IMR-90 (cell line): ENCODE measurements at regions not wholly inside any gene's neighbourhood (a gene's known extent, or its start where the extent isn't known, plus 50 kb on each side); places are given as distances from the start of the nearest gene placed in this dataset.

ENCODE experiments used
- ATAC-seq: fragments of 200-7000 bp; cut with Tn5 transposase; 2 replicates; pipeline ENCODE4 v1.9.1; 2020; ENCODE audit warnings: low read depth, mild to moderate bottlenecking, moderate library complexity
- BruUV-seq: library from RNA; stranded (reverse); fragments of 400-500 nt; replicated peaks from 2 replicates; lab custom pipeline; 2021; lab: Mats Ljungman, UMichigan
- CTCF ChIA-PET: fragments of 300-600 bp; formaldehyde crosslinking; extraction: SDS; loops from one replicate; lab custom pipeline; 2021; ENCODE audit warnings: antibody characterized with exemption; lab: Yijun Ruan, JAX
- POLR2A ChIA-PET: fragments of 300-600 bp; sonication (Branson Sonifier 250); formaldehyde crosslinking; loops from one replicate; lab custom pipeline; 2022; ENCODE audit warnings: antibody characterized with exemption; ENCODE audit not compliant: unreplicated experiment; lab: Charles Lee
- DNase-seq: peaks from one replicate; pipeline ENCODE4 v3.0.0; 2013
- H2AFZ ChIP-seq: replicated peaks from 2 replicates; pipeline ENCODE3; 2013; ENCODE audit warnings: low read length, mild to moderate bottlenecking; ENCODE audit not compliant: poor library complexity
- H2AK5ac ChIP-seq: 2 replicates; pipeline ENCODE4 v1.6.1; 2013; ENCODE audit warnings: low read depth, low read length, inconsistent platforms
- H2AK9ac ChIP-seq: replicated peaks from 2 replicates; pipeline ENCODE3; 2013; ENCODE audit warnings: mild to moderate bottlenecking, low read depth, low read length, moderate library complexity; ENCODE audit not compliant: poor library complexity
- H2BK120ac ChIP-seq: 2 replicates; pipeline ENCODE4 v1.6.1; 2013; ENCODE audit warnings: low read depth, low read length, inconsistent platforms
- H2BK15ac ChIP-seq: 3 replicates; pipeline ENCODE4 v1.6.1; 2013; ENCODE audit warnings: low read depth, low read length, inconsistent platforms
- H2BK20ac ChIP-seq: 2 replicates; pipeline ENCODE4 v1.6.1; 2013; ENCODE audit warnings: low read depth, mild to moderate bottlenecking, inconsistent platforms, low read length, moderate library complexity
- H2BK5ac ChIP-seq: 2 replicates; pipeline ENCODE4 v1.6.1; 2013; ENCODE audit warnings: mild to moderate bottlenecking, low read depth, low read length, inconsistent platforms; ENCODE audit not compliant: poor library complexity, severe bottlenecking
- H3K14ac ChIP-seq: replicated peaks from 2 replicates; pipeline ENCODE4 v1.6.1; 2013; ENCODE audit warnings: low read depth, low read length, inconsistent platforms
- H3K18ac ChIP-seq: 2 replicates; pipeline ENCODE4 v1.6.1; 2013; ENCODE audit warnings: low read depth, low read length, control low read depth
- H3K23ac ChIP-seq: 2 replicates; pipeline ENCODE4 v1.6.1; 2013; ENCODE audit warnings: low read depth, low read length, inconsistent platforms
- H3K27ac ChIP-seq: 2 replicates; pipeline ENCODE4 v1.5.1; 2013; ENCODE audit warnings: mild to moderate bottlenecking, control low read depth, low read length; ENCODE audit not compliant: insufficient read depth
- H3K27me3 ChIP-seq: 2 replicates; pipeline ENCODE4 v1.6.1; 2013; ENCODE audit warnings: low read length; ENCODE audit not compliant: control insufficient read depth, insufficient read depth
- H3K36me3 ChIP-seq: 2 replicates; pipeline ENCODE4 v1.6.1; 2013; ENCODE audit warnings: low read length, mixed read lengths; ENCODE audit not compliant: control insufficient read depth, insufficient read depth
- H3K4ac ChIP-seq: 2 replicates; pipeline ENCODE4 v1.6.1; 2013; ENCODE audit warnings: low read depth, low read length, inconsistent platforms
- H3K4me1 ChIP-seq: 2 replicates; pipeline ENCODE4 v1.6.1; 2013; ENCODE audit warnings: low read length, mixed read lengths; ENCODE audit not compliant: control insufficient read depth, insufficient read depth
- H3K4me2 ChIP-seq: 2 replicates; pipeline ENCODE4 v1.6.1; 2013; ENCODE audit warnings: low read depth, mild to moderate bottlenecking, control low read depth, low read length, moderate library complexity
- H3K4me3 ChIP-seq: 2 replicates; pipeline ENCODE4 v1.5.1; 2013; ENCODE audit warnings: low read depth, mild to moderate bottlenecking, control low read depth, low read length, moderate library complexity; ENCODE audit not compliant: insufficient read depth
- H3K56ac ChIP-seq: 2 replicates; pipeline ENCODE4 v1.6.1; 2013; ENCODE audit warnings: low read length, inconsistent platforms; ENCODE audit not compliant: insufficient read depth; ENCODE audit errors: extremely low read depth
- H3K79me1 ChIP-seq, 2 experiments: 2 replicates each; pipeline ENCODE4 v1.6.1; 2013; ENCODE audit warnings: low read length in 2 of 2, inconsistent platforms in 1 of 2, low read depth in 1 of 2
- H3K9ac ChIP-seq: 2 replicates; pipeline ENCODE4 v1.6.1; 2013; ENCODE audit warnings: low read depth, low read length, control low read depth
- H3K9me1 ChIP-seq: 2 replicates; pipeline ENCODE4 v1.6.1; 2013; ENCODE audit warnings: low read length, inconsistent platforms; ENCODE audit not compliant: insufficient read depth
- H3K9me3 ChIP-seq: 2 replicates; pipeline ENCODE4 v1.6.1; 2013; ENCODE audit warnings: low read length; ENCODE audit not compliant: control insufficient read depth, insufficient read depth
- H4K20me1 ChIP-seq: 2 replicates; pipeline ENCODE4 v1.6.1; 2013; ENCODE audit warnings: low read length, inconsistent platforms; ENCODE audit not compliant: insufficient read depth
- H4K5ac ChIP-seq: 2 replicates; pipeline ENCODE4 v1.6.1; 2013; ENCODE audit warnings: mild to moderate bottlenecking, low read depth, low read length, control low read depth
- H4K8ac ChIP-seq, 2 experiments: 2 replicates each; pipeline ENCODE4 v1.6.1; 2013; ENCODE audit warnings: low read depth in 2 of 2, low read length in 2 of 2, control low read depth in 1 of 2, inconsistent platforms in 1 of 2
- H4K91ac ChIP-seq: 2 replicates; pipeline ENCODE4 v1.6.1; 2013; ENCODE audit warnings: low read depth, low read length, inconsistent platforms; ENCODE audit not compliant: insufficient read depth
- CHD1 ChIP-seq: IDR thresholded peaks from 2 replicates; pipeline ENCODE4 v1.6.1; 2012; ENCODE audit warnings: low read depth, low read length, improper control_type of control experiment
- CTCF ChIP-seq: conservative IDR thresholded peaks from 2 replicates; pipeline ENCODE4 v1.5.1; 2012; ENCODE audit warnings: mild to moderate bottlenecking, low read depth, low read length, improper control_type of control experiment
- MAZ ChIP-seq: IDR thresholded peaks from 2 replicates; pipeline ENCODE4 v1.6.1; 2012; ENCODE audit warnings: low read depth, mild to moderate bottlenecking, low read length, improper control_type of control experiment, moderate library complexity, borderline replicate concordance
- RAD21 ChIP-seq: IDR thresholded peaks from 2 replicates; pipeline ENCODE4 v1.6.1; 2012; ENCODE audit warnings: low read length, improper control_type of control experiment
- WGBS, 2 experiments: methylation state at CpG; one replicate each; pipeline versions ENCODE4 v1.1.5 to v1.1.7; 2013; ENCODE audit warnings: missing lambda C conversion rate in 2 of 2; ENCODE audit not compliant: insufficient read length in 1 of 2; ENCODE audit errors: extremely low coverage in 2 of 2; 5-methylcytosine and 5-hydroxymethylcytosine counted together
- dilution Hi-C: fragments of 300-500 bp; cut with HindIII; formaldehyde crosslinking; loops from one replicate; pipeline ENCODE4 v1.14.3; 2018; ENCODE audit warnings: low sequenced_read_pairs; ENCODE audit not compliant: unreplicated experiment
- in situ Hi-C: fragments of 300-500 bp; cut with MboI; formaldehyde crosslinking; loops from 3 replicates; pipeline ENCODE4 v1.14.3; 2019; ENCODE audit warnings: low sequenced_read_pairs, inconsistent platforms, mixed read lengths
- intact Hi-C: fragments of 100-400 bp; cut with micrococcal nuclease; formaldehyde crosslinking; loops from 2 replicates; pipeline ENCODE4 v1.10.0; 2022

GRCh38 chr10:17533731-17534130 is 79.3 kb upstream of the ST8SIA6 start:
- no peak overlapping the region for H3K56ac ChIP-seq
- H4K8ac ChIP-seq: peak overlapping the region in 1 of 2 experiments; percentile 63; a peak in 1 of 4 replicates
- intact Hi-C loops: no loop called here
- H2AK5ac ChIP-seq: no peak overlapping the region
- TF ChIP-seq MAZ (no peak), RAD21 (no peak), CTCF (no peak), CHD1 (no peak)
- H3K4me1 ChIP-seq: no peaks in the 10 kb centered on the region
- 0 out of 2 replicates have a peak, but pooled peaks have one; percentile 14 for ATAC-seq
- H3K36me3 ChIP-seq: no peaks in the 10 kb centered on the region
- in situ Hi-C loops: no loop called here
- H2BK5ac ChIP-seq: no peak overlapping the region
- peak; percentile 45 for DNase-seq
- dilution Hi-C loops: no loop called here
- no peak overlapping the region for H3K4ac ChIP-seq
- H3K9ac ChIP-seq: no peak overlapping the region
- WGBS, 2 experiments: no CpG with 5 or more reads among the region's 4 CpGs
- no peaks in the 10 kb centered on the region; the same call in 1 of the 2 replicates for H3K9me1 ChIP-seq
- no peak overlapping the region for H2AFZ ChIP-seq
- CTCF ChIA-PET: no interaction called here
- POLR2A ChIA-PET: interaction anchor here (0.6 kb wide), 1 partner anchor 565 kb away, joined by 4 read pairs; no protein-coding TSS in a partner anchor
- no peak overlapping the region for H4K5ac ChIP-seq
- H4K20me1 ChIP-seq: no peaks in the 10 kb centered on the region
- no peaks in the 10 kb centered on the region for H3K79me1 ChIP-seq
- no peak overlapping the region for H3K27ac ChIP-seq
- H3K23ac ChIP-seq: peak overlapping the region; percentile 29; the same call in 1 of the 2 replicates
- no TSS peak for BruUV-seq
- H2BK20ac ChIP-seq: no peak overlapping the region
- H3K9me3 ChIP-seq: no peaks in the 10 kb centered on the region
- no peak overlapping the region for H2BK15ac ChIP-seq
- no peak overlapping the region for H3K4me3 ChIP-seq
- no peak overlapping the region for H3K4me2 ChIP-seq
- H3K18ac ChIP-seq: no peak overlapping the region
- H2BK120ac ChIP-seq: no peak overlapping the region
- no peak overlapping the region for H2AK9ac ChIP-seq
- H3K27me3 ChIP-seq: no peaks in the 10 kb centered on the region
- H4K91ac ChIP-seq: no peak overlapping the region
- no peak overlapping the region for H3K14ac ChIP-seq
